H54 (cell line): ENCODE measurements at regions not wholly inside any gene's neighbourhood (a gene's known extent, or its start where the extent isn't known, plus 50 kb on each side); places are given as distances from the start of the nearest gene placed in this dataset.
"Not testable (repeated sequence)": the region's sequence is repeated elsewhere in the genome, so short reads cannot be mapped to it uniquely, and the experiment has no call there.

Experiments
- DNase-seq: peaks from one replicate; pipeline ENCODE4 v3.0.0; 2011; ENCODE audit warnings: low spot score, mixed read lengths; ENCODE audit not compliant: insufficient read length
- FAIRE-seq: peaks from 3 replicates; lab custom pipeline; 2011; peaks lifted over from hg19 to GRCh38; lab: Jason Lieb, UNC
- POLR2A ChIP-seq: IDR thresholded peaks from 2 replicates; pipeline ENCODE4 v1.6.1; 2011; ENCODE audit warnings: low read depth, mild to moderate bottlenecking, low read length

GRCh38 chr14:48615618-48616017 lies 940.2 kb upstream of the MDGA2 start:
- FAIRE-seq: no peak

DNA sequence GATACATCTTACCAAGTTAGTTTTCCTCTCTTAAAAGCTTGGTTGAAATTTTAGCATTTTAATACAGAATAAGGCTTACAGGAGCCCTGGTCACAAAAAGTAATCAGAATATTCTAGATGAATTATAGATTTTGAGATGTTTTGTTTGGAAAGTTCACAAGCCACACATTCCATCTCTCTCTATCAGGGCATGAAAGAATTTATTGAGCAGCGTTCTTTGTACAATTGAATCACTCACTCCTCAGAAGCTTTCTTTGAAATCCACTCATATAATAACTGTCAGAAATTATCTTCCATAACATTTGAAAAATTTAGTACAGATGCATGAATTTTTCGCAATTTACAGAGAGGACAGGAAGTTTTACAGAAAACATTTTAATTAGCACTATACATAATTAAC lies 938.6 kb upstream of the MDGA2 start:
- TF ChIP-seq POLR2A: no peak
- FAIRE-seq (no peak), DNase-seq (no peak)

More at GRCh38 chr14:48615618-48616017, 940.2 kb upstream of the MDGA2 start:
- no peak for DNase-seq
- no peak for TF ChIP-seq POLR2A

DNA sequence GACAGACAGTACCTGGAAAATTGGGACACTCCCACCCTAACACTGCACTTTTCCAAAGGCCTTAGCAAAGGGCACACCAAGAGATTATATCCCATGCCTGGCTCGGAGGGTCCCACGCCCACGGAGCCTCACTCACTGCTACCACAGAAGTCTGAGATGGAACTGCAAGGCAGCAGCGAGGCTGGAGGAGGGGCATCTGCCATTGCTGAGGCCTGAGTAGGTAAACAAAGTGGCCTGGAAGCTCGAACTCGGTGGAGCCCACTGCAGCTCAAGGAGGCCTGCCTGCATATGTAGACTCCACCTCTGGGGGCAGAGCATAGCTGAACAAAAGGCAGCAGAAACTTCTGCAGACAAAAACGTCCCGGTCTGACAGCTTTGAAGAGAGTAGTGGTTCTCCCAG lies 931.6 kb upstream of the MDGA2 start:
- DNase-seq, FAIRE-seq: not testable (repeated sequence)

GRCh38 chr14:48598458-48598857 lies 923.1 kb upstream of the MDGA2 start:
- FAIRE-seq (no peak), DNase-seq (no peak)
- TF ChIP-seq POLR2A: no peak

DNA sequence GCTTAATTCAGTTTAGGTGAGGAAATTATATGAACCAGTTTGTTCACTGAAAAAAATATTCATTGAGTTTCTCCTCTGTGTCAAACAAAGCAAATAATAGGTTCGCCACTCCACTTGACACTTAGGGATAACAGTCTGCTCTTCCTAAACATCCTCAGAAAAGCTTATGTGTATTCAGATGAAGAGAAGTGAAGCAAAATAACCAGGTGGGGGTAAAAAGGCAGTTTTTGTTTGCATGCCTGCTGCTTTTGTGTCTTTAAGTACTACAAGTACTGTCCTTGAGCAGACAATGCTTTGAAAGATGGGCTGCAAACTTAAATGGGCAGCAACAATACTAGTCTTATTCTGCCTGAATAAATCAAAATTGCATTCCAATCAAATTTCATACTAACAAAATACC lies 910.7 kb upstream of the MDGA2 start:
- no peak for TF ChIP-seq POLR2A
- FAIRE-seq: no peak

DNA sequence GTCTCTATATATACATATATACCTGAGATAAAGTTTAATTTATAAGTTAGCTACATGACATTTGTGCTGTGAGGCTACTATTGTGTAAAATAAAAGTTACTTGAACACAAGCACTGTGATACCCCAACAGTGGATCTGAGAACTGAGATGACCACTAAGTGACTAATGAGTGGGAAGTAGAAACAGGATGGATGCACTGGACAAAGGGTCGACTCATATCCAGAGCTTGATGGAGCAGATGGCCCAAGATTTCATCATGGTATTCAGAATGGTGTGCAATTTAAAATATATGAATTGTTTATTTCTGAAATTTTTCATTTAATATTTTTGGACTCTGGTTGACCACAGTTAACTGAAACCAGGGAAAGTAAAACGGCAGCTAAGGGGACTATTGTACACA lies 908.6 kb upstream of the MDGA2 start:
- FAIRE-seq (no peak), DNase-seq (no peak)
- no peak for TF ChIP-seq POLR2A

More for the DNA sequence above, 910.7 kb upstream of the MDGA2 start:
- DNase-seq: no peak

DNA sequence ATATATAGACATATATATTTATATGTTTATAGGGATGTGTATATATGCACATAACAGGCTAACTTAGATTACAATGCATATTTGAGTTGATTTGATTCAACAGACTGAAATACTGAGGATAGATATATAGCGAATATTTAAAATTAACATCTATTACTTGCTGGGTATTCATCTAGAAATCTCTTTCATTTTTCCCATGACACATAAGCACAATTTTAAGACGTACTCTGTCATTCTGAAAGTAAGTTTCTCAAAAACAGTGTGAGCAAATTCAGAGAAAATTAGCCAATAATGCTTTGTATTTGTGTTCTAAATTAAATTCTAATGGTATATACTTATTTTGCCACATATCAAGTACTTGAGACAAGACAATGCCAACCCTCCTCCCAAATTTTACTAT lies 907.5 kb upstream of the MDGA2 start:
- no peak for TF ChIP-seq POLR2A
- FAIRE-seq: no peak
- DNase-seq: no peak

DNA sequence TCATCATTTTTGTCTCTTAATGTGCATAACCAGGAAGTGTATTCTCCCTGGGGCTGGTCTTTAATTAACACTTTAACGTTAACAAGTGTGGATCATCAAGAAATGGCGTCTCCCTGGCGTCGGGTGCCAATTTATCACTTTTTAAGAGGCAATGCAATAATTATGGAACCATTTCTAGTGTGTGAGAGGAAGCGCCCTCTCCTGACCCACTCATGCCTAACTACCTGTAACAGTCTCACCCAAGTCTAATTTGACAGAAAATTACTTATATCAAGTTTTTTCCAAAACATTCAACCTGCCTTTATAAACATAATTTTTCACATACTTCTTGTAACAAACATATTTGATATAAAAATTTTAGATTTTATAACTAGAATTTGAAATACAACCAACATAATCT lies 905.3 kb upstream of the MDGA2 start:
- DNase-seq (no peak), FAIRE-seq (no peak)
- no peak for TF ChIP-seq POLR2A

DNA sequence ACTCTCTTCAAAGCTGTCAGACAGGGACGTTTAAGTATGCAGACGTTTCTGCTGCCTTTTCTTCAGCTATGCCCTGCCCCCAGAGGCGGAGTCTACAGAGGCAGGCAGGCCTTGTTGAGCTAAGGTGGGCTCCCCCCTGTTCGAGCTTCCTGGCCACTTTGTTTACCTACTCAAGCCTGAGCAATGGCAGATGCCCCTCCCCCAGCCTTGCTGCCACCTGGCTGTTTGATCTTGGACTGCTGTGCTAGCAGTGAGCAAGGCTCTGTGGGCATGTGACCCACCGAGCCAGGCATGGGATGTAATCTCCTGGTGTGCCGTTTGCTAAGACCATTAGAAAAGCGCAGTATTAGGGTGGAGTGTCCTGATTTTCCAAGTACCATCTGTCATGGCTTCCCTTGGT lies 900.4 kb upstream of the MDGA2 start:
- TF ChIP-seq POLR2A: no peak
- DNase-seq: no peak
- FAIRE-seq: no peak

- DNase-seq (no peak), FAIRE-seq (no peak)
- TF ChIP-seq POLR2A: no peak
Measured at GRCh38 chr14:48568688-48569087, 893.3 kb upstream of the MDGA2 start.

GRCh38 chr14:48568252-48568651 lies 892.8 kb upstream of the MDGA2 start:
- DNase-seq: no peak
- no peak for TF ChIP-seq POLR2A
- no peak for FAIRE-seq

DNA sequence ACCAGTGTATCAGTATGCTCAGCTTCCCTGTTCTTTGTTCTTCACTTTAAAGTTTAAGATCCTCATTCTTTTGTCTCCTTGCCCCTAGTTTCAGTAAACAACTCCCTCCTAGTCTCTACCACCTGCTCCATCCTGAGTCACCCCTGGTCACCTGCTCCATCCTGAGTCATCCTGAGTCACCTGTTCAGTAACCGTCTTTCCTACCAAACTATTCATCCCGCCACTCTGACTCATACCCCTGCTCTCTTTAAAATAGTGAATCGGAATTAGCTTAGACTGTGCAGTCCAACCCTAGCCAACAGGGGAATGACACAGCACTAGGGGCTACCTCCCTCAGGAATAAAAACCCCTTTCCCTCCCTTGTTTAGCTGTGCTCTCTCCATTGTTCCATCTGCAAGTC lies 888.1 kb upstream of the MDGA2 start:
- no peak for FAIRE-seq
- no peak for TF ChIP-seq POLR2A
- no peak for DNase-seq

DNA sequence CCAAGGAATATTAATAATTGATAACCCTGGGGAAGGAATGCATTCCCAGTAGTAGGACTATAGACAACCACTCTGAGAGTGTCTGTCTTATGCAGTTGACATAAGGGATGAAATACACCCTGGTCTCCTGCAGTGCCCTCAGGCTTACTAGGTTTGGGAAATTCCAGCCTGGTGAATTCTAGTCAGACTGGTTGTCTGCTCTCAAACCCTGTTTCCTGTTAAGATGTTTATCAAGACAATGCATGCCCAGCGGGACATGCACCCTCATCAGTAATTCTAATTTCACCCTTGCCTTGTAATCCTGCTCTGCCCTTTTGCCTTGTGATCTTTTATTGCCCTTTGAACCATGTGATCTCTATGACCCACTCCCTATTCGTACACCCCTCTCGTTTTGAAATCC lies 886.0 kb upstream of the MDGA2 start:
- not testable (repeated sequence) for DNase-seq, FAIRE-seq

DNA sequence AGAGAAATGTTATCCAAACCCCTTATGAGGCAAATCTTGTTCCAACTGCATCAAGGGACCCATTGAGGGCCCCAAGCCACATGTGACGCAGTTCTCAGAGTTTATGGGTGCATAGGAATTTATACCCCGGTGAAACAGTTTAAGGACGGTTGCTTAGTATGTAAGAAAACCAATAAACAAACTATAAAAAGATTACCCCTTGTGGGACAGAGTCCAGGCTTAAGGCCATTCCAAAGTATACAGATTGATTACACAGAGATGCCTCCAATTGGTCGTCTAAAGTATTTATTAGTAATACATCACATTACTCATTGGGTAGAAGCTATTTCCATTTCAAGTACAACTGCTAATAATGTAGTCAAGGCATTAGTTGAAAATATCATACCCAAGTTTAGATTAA lies 885.0 kb upstream of the MDGA2 start:
- FAIRE-seq: no peak
- no peak for DNase-seq
- no peak for TF ChIP-seq POLR2A

DNA sequence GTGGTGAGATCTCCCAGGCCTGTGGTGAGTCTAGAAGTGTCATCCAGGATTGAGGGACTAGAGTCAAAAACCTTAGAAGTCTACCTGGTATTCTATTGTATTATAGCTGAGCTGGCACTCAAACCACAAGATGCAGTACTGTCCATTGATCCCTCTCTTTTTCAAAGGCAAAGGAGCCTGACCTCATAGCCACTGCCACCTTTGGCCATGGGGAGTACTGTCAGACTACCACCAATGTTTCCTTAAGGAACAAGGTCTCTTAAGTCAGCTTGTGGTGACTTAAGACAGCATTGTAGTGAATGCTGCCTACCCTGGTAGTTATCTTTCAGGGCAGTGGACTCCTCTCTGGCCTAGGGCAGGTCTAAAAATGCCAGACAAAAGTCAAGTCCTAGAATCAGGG lies 878.0 kb upstream of the MDGA2 start:
- no peak for TF ChIP-seq POLR2A
- DNase-seq: no peak
- FAIRE-seq: no peak

- no peak for TF ChIP-seq POLR2A
- FAIRE-seq (no peak), DNase-seq (no peak)
Measured at GRCh38 chr14:48546996-48547395, 871.6 kb upstream of the MDGA2 start.

DNA sequence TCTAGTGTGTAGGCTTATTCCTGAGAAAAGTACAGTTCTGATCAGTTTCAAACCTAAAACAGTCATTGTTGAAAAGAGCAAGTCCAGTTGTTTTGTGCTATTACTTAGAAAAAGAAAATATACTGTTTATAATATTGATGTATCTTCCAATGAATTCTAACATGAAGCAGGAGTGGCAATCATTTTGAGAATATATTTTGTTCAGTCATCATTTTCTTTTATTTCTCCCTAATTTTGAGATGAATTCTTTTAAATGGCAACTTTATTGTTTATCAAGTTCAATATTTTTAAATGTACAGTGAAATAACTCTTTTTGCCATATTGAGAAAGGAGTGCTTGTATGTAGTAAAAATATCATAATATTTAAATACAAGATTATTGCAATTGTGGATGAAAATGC lies 862.2 kb upstream of the MDGA2 start:
- FAIRE-seq (no peak), DNase-seq (no peak)
- TF ChIP-seq POLR2A: no peak
